ENCODE measurements at regions not wholly inside any gene's neighbourhood (a gene's known extent, or its start where the extent isn't known, plus 50 kb on each side); places are given as distances from the start of the nearest gene placed in this dataset.

- intact Hi-C loops (cut with micrococcal nuclease; ENCODE audit: unreplicated experiment), result no loop called here
Observed at GRCh38 chr4:154954117-154954516, 173.0 kb downstream of the RBM46 start.

GRCh38 chr4:154958121-154958520 lies 177.0 kb downstream of the RBM46 start:
- intact Hi-C loops (cut with micrococcal nuclease; ENCODE audit: unreplicated experiment), result no loop called here

More at GRCh38 chr4:154954117-154954516, 173.0 kb downstream of the RBM46 start:
- Mint-ChIP-seq H3K27ac (ENCODE audit: unreplicated experiment) (no peak overlapping the region), H3K9me3 (ENCODE audit: low read depth, unreplicated experiment) (no peaks in the 10 kb centered on the region), H3K4me1 (ENCODE audit: low read depth, unreplicated experiment) (no peaks in the 10 kb centered on the region), H3K27me3 (ENCODE audit: unreplicated experiment) (no peaks in the 10 kb centered on the region), H3K4me3 (ENCODE audit: low read depth, unreplicated experiment) (no peak overlapping the region), H3K36me3 (ENCODE audit: insufficient read depth, unreplicated experiment) (no peaks in the 10 kb centered on the region)
- TF ChIP-seq CTCF (IDR thresholded peaks at IDR 0.05; ENCODE audit: unreplicated experiment), result no peak
- CTCF ChIA-PET, result no interaction called here
- no TSS peak for BruUV-seq (replicated peaks)
- no peak for DNase-seq

DNA sequence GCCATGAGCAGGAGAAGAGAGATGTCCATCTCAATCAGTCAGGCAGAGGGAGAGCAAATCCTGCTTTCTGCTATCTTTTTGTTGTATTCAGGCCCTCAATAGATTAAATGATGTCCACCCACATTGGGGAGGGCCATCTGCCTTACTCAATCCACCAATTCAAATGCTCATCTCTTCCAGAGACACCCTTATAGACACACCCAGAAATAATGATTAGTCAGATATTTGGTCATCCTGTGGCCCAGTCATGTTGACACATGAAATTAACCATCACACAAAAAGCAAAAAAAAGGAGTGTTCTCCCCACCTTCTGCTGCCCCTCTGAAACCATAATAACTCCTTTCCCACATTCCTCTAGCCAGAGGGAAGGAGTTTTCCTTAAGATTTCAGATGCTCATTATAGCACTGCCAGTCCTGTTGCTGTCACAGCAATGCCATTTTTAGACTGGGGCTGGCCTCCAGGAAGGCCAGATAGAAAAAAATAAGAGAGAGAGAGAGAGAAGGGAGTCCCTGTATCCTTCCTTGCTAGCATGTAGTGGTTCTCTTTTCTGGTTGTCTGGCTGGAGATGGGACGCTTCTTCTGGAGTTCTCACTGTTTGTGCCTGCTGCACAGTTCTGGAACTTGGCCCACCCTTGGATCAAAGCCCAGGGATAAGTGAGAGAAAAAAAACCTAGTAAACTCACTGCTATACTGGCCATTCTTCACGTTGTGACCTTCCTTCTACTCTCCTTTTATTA lies 177.7 kb downstream of the RBM46 start:
- no peak for TF ChIP-seq CTCF (IDR thresholded peaks at IDR 0.05; ENCODE audit: unreplicated experiment)
- intact Hi-C loops (cut with micrococcal nuclease; ENCODE audit: unreplicated experiment), result no loop called here
- Mint-ChIP-seq H3K36me3 (ENCODE audit: insufficient read depth, unreplicated experiment) (no peaks in the 10 kb centered on the region), H3K4me3 (ENCODE audit: low read depth, unreplicated experiment) (no peak overlapping the region), H3K9me3 (ENCODE audit: low read depth, unreplicated experiment) (peaks cover under 1% of the 10 kb centered on the region), H3K27me3 (ENCODE audit: unreplicated experiment) (no peaks in the 10 kb centered on the region), H3K4me1 (ENCODE audit: low read depth, unreplicated experiment) (no peaks in the 10 kb centered on the region), H3K27ac (ENCODE audit: unreplicated experiment) (no peak overlapping the region)
- no TSS peak for BruUV-seq (replicated peaks)
- no peak for DNase-seq
- CTCF ChIA-PET, result no interaction called here

More at GRCh38 chr4:154958121-154958520, 177.0 kb downstream of the RBM46 start:
- no peaks in the 10 kb centered on the region for H3K27me3 Mint-ChIP-seq (ENCODE audit: unreplicated experiment)
- CTCF ChIA-PET, result no interaction called here
- no peak for DNase-seq
- H3K9me3 Mint-ChIP-seq (ENCODE audit: low read depth, unreplicated experiment), result no peaks in the 10 kb centered on the region
- no TSS peak for BruUV-seq (replicated peaks)
- no peak overlapping the region for H3K27ac Mint-ChIP-seq (ENCODE audit: unreplicated experiment)
- no peak for TF ChIP-seq CTCF (IDR thresholded peaks at IDR 0.05; ENCODE audit: unreplicated experiment)
- no peaks in the 10 kb centered on the region for H3K36me3 Mint-ChIP-seq (ENCODE audit: insufficient read depth, unreplicated experiment)
- no peaks in the 10 kb centered on the region for H3K4me1 Mint-ChIP-seq (ENCODE audit: low read depth, unreplicated experiment)
- no peak overlapping the region for H3K4me3 Mint-ChIP-seq (ENCODE audit: low read depth, unreplicated experiment)

DNA sequence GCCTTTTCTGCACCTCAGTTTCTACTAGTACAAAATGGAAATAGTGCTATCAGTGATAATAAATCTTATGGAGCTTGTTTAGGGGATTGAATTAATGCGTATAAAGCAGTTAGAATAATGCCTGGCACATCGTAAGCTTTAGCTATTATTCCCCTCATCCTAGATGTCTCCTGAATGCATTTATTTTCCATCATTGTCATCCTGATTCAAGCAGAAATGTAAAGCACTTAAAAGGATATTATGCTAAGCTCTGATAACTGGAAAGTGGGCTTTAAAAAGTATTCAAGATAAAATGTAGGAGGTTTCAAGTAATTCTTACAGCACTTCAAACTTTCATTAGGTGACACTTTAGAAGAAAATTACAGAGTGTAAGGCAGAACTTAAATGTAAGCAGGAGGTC lies 178.7 kb downstream of the RBM46 start:
- DNase-seq, result no peak
- H3K27ac Mint-ChIP-seq (ENCODE audit: unreplicated experiment), result no peak overlapping the region
- TF ChIP-seq CTCF (IDR thresholded peaks at IDR 0.05; ENCODE audit: unreplicated experiment), result no peak
- H3K36me3 Mint-ChIP-seq (ENCODE audit: insufficient read depth, unreplicated experiment), result no peaks in the 10 kb centered on the region
- BruUV-seq (replicated peaks), result no TSS peak
- no peak overlapping the region for H3K4me3 Mint-ChIP-seq (ENCODE audit: low read depth, unreplicated experiment)
- no peaks in the 10 kb centered on the region for H3K4me1 Mint-ChIP-seq (ENCODE audit: low read depth, unreplicated experiment)
- intact Hi-C loops (cut with micrococcal nuclease; ENCODE audit: unreplicated experiment), result no loop called here
- peaks cover 2% of the 10 kb centered on the region for H3K9me3 Mint-ChIP-seq (ENCODE audit: low read depth, unreplicated experiment)
- CTCF ChIA-PET, result no interaction called here
- no peaks in the 10 kb centered on the region for H3K27me3 Mint-ChIP-seq (ENCODE audit: unreplicated experiment)
